ENCODE measurements at regions not wholly inside any gene's neighbourhood (a gene's known extent, or its start where the extent isn't known, plus 50 kb on each side); places are given as distances from the start of the nearest gene placed in this dataset.
"Not testable (repeated sequence)": the region's sequence is repeated elsewhere in the genome, so short reads cannot be mapped to it uniquely, and the experiment has no call there.

- Histone ChIP-seq H3K4me1 (no peaks in the 10 kb centered on the region), H3K36me3 (no peaks in the 10 kb centered on the region), H3K27me3 (no peaks in the 10 kb centered on the region), H3K9me3 (no peaks in the 10 kb centered on the region), H3K4me3 (no peak overlapping the region), H3K27ac (no peak overlapping the region)
- TF ChIP-seq CTCF (IDR thresholded peaks at IDR 0.05) (no peak), POLR2A (IDR thresholded peaks at IDR 0.05) (no peak)
- no peak for DNase-seq
These were observed 487.1 kb downstream of the AACS start for GRCh38 chr12:125552295-125552694.

DNA sequence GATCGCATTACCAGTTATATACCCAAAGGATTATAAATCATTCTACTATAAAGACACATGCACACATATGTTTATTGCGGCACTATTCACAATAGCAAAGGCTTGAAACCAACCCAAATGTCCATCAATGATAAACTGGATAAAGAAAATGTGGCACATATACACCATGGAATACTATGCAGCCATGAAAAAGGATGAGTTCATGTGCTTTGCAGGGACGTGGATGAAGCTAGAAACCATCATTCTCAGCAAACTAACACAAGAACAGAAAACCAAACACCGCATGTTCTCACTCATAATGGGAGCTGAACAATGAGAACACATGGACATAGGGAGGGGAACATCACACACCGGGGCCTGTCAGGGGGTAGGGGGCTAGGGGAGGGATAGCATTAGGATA, 495.8 kb downstream of the AACS start:
- DNase-seq, H3K27ac ChIP-seq, H3K4me3 ChIP-seq, H3K36me3 ChIP-seq, H3K27me3 ChIP-seq, H3K4me1 ChIP-seq, H3K9me3 ChIP-seq: not testable (repeated sequence)

GRCh38 chr12:125564753-125565152, 499.5 kb downstream of the AACS start:
- TF ChIP-seq POLR2A (IDR thresholded peaks at IDR 0.05) (no peak), CTCF (IDR thresholded peaks at IDR 0.05) (no peak)
- no peak overlapping the region for H3K27ac ChIP-seq

GRCh38 chr12:125567581-125567980, 502.3 kb downstream of the AACS start:
- DNase-seq, result no peak
- H3K27ac ChIP-seq, result no peak overlapping the region
- no peaks in the 10 kb centered on the region for H3K36me3 ChIP-seq
- TF ChIP-seq CTCF (IDR thresholded peaks at IDR 0.05) (no peak), POLR2A (IDR thresholded peaks at IDR 0.05) (no peak)
- no peak overlapping the region for H3K4me3 ChIP-seq
- no peaks in the 10 kb centered on the region for H3K27me3 ChIP-seq
- H3K9me3 ChIP-seq, result no peaks in the 10 kb centered on the region
- no peaks in the 10 kb centered on the region for H3K4me1 ChIP-seq

More at GRCh38 chr12:125564753-125565152, 499.5 kb downstream of the AACS start:
- Histone ChIP-seq H3K27me3 (no peaks in the 10 kb centered on the region), H3K4me3 (no peak overlapping the region), H3K36me3 (no peaks in the 10 kb centered on the region), H3K9me3 (no peaks in the 10 kb centered on the region), H3K4me1 (no peaks in the 10 kb centered on the region)
- DNase-seq, result no peak

DNA sequence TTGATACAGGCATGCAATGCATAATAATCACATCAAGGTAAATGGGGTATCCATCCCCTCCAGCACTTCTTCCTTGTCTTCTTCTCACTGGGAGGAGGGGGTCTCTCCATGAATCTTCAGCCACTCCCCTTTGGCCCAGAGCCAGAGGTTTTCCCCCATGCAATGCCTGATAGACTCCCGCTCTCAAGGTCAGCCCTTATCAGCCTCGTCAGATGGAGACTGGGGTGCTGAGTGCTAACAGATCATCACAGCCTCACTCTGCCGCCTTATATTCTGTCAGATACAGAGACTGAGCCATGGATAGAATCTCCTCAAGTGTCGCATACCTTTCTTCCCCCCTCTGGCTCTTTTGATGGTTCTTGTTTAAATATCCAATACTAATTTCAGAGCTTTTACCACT, 503.1 kb downstream of the AACS start:
- Histone ChIP-seq H3K27ac (no peak overlapping the region), H3K36me3 (no peaks in the 10 kb centered on the region), H3K9me3 (no peaks in the 10 kb centered on the region), H3K27me3 (no peaks in the 10 kb centered on the region), H3K4me1 (no peaks in the 10 kb centered on the region), H3K4me3 (no peak overlapping the region)
- TF ChIP-seq POLR2A (IDR thresholded peaks at IDR 0.05) (no peak), CTCF (IDR thresholded peaks at IDR 0.05) (no peak)
- DNase-seq, result no peak

DNA sequence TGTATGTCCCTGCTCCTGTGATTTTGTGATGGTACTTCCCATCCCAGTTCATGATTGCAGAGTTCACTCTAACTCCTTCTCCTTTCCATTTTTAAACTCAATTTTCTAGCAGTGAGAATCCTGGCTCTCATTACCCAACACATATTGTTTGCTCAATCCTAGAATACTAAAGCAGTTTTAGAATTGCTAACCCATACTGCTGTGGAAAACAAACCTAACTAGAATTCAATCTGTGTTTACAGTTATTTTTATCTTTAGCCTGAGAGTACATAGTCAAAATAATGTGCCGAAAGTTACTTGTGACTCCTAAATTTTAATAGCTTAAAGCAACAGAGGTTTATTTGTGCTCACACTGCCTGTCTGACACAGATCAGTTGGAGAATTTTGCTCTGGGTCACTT, 508.0 kb downstream of the AACS start:
- no peaks in the 10 kb centered on the region for H3K27me3 ChIP-seq
- no peak overlapping the region for H3K27ac ChIP-seq
- no peaks in the 10 kb centered on the region for H3K36me3 ChIP-seq
- TF ChIP-seq POLR2A (IDR thresholded peaks at IDR 0.05) (no peak), CTCF (IDR thresholded peaks at IDR 0.05) (no peak)
- H3K4me1 ChIP-seq, result no peaks in the 10 kb centered on the region
- H3K4me3 ChIP-seq, result no peak overlapping the region
- no peak for DNase-seq
- H3K9me3 ChIP-seq, result no peaks in the 10 kb centered on the region
